HepG2 (cell line): ENCODE measurements at regions not wholly inside any gene's neighbourhood (a gene's known extent, or its start where the extent isn't known, plus 50 kb on each side); places are given as distances from the start of the nearest gene placed in this dataset.

Experiments used
- ATAC-seq: fragments of 200-7000 bp; cut with Tn5 transposase; 3 replicates; pipeline ENCODE4 v1.9.1; 2020; ENCODE audit warnings: mild to moderate bottlenecking, moderate library complexity
- BruUV-seq: library from RNA; stranded (reverse); fragments of 400-500 nt; replicated peaks from 2 replicates; lab custom pipeline; 2021; lab: Mats Ljungman, UMichigan
- CTCF ChIA-PET: fragments of 300-600 bp; formaldehyde crosslinking; extraction: SDS; loops from one replicate; lab custom pipeline; 2021; ENCODE audit warnings: low total read pairs, inconsistent platforms, low intra/inter-chr PET ratio; lab: Yijun Ruan, JAX
- POLR2A ChIA-PET: fragments of 350-600 bp; sonication (Branson Sonifier 250); formaldehyde crosslinking; loops from one replicate; lab custom pipeline; 2020; ENCODE audit warnings: antibody characterized with exemption, inconsistent platforms; lab: Yijun Ruan, JAX
- DNase-seq: peaks from one replicate; pipeline ENCODE4 v3.0.0-alpha.2; 2015; ENCODE audit warnings: low spot score
- FAIRE-seq: peaks from 3 replicates; lab custom pipeline; 2011; peaks lifted over from hg19 to GRCh38; lab: Jason Lieb, UNC
- H2AFZ ChIP-seq: one replicate; pipeline ENCODE4 v1.6.1; 2011; ENCODE audit warnings: low read length, inconsistent platforms
- H3K27ac ChIP-seq: fragments of 300-600 bp; 3 replicates; pipeline ENCODE4 v1.8.0; 2011; ENCODE audit warnings: mixed run types, mild to moderate bottlenecking, mixed read lengths, low read length, inconsistent platforms; ENCODE audit not compliant: insufficient read depth; ENCODE audit errors: extremely low read length
- H3K27me3 ChIP-seq, 2 experiments: fragments of 200-600 bp in 1 of 2; 2 replicates in 1 of 2; 3 replicates in 1 of 2; pipeline versions ENCODE4 v1.6.0 to v1.8.0; 2011; ENCODE audit warnings: low read length in 2 of 2, mild to moderate bottlenecking in 2 of 2, moderate library complexity in 2 of 2, inconsistent platforms in 1 of 2; ENCODE audit not compliant: insufficient read depth in 2 of 2, control insufficient read depth in 1 of 2
- H3K36me3 ChIP-seq, 2 experiments: fragments of 200-600 bp in 1 of 2; replicated peaks in 1 of 2; 2 replicates in 1 of 2; 3 replicates in 1 of 2; pipeline versions ENCODE4 v1.5.1 to v1.8.0; 2011; ENCODE audit warnings: low read length in 2 of 2, inconsistent platforms in 1 of 2; ENCODE audit not compliant: insufficient read depth in 2 of 2, control insufficient read depth in 1 of 2
- H3K4me1 ChIP-seq: 2 replicates; pipeline ENCODE4 v1.5.1; 2012; ENCODE audit warnings: low read length, inconsistent platforms; ENCODE audit not compliant: insufficient read depth
- H3K4me2 ChIP-seq: 2 replicates; pipeline ENCODE4 v1.6.0; 2011; ENCODE audit warnings: low read depth, low read length, inconsistent platforms
- H3K4me3 ChIP-seq, 3 experiments: fragments of 200-600 bp in 1 of 3; sonication (generic), shearing (Covaris generic) in 1 of 3; replicated peaks in 1 of 3; 2 replicates each; pipeline ENCODE4 v1.5.1; 2011 to 2016; ENCODE audit warnings: low read length in 3 of 3, inconsistent platforms in 2 of 3, low read depth in 2 of 3, mild to moderate bottlenecking in 2 of 3, control low read depth in 1 of 3, mixed read lengths in 1 of 3; ENCODE audit not compliant: insufficient read depth in 1 of 3
- H3K79me2 ChIP-seq: one replicate; pipeline ENCODE4 v1.6.1; 2011; ENCODE audit warnings: low read length, inconsistent platforms; ENCODE audit not compliant: insufficient read depth
- H3K9ac ChIP-seq: 2 replicates; pipeline ENCODE4 v1.6.0; 2011; ENCODE audit warnings: mild to moderate bottlenecking, low read depth, low read length, inconsistent platforms; ENCODE audit not compliant: insufficient read depth
- H3K9me3 ChIP-seq: 2 replicates; pipeline ENCODE4 v1.5.1; 2012; ENCODE audit warnings: mild to moderate bottlenecking, low read length
- H4K20me1 ChIP-seq: 2 replicates; pipeline ENCODE4 v1.6.0; 2011; ENCODE audit warnings: inconsistent platforms, mild to moderate bottlenecking, low read length, moderate library complexity; ENCODE audit not compliant: insufficient read depth
- NFIB ChIP-seq: sonication (generic); formaldehyde crosslinking; IDR thresholded peaks from 2 replicates; pipeline ENCODE4 v1.9.0; 2021; ENCODE audit warnings: missing genetic modification reagents, mild to moderate bottlenecking, borderline replicate concordance
- ZMYM4 ChIP-seq: sonication (generic); formaldehyde crosslinking; IDR thresholded peaks from 2 replicates; pipeline ENCODE4 v1.8.1; 2023; ENCODE audit warnings: mild to moderate bottlenecking, missing genetic modification reagents
- ZNF143 ChIP-seq: sonication (generic); formaldehyde crosslinking; IDR thresholded peaks from 2 replicates; pipeline ENCODE4 v1.4.0; 2020; ENCODE audit warnings: missing genetic modification reagents
- WGBS: methylation state at CpG from one replicate; pipeline ENCODE4 v1.1.6; 2017; ENCODE audit warnings: low lambda C conversion rate; 5-methylcytosine and 5-hydroxymethylcytosine counted together
- in situ Hi-C: cut with HindIII; loops from 2 replicates; pipeline ENCODE4 v1.10.0; 2017; ENCODE audit warnings: low pct_unique_long_range_greater_than_20kb; ENCODE audit not compliant: extremely low pct_ligation_motif_present
- intact Hi-C: fragments of 100-400 bp; cut with micrococcal nuclease; formaldehyde crosslinking; loops from one replicate; pipeline ENCODE4 v1.10.0; 2022; ENCODE audit not compliant: unreplicated experiment
- TF ChIP-seq, protein P1 (sequence below): fragments of 450-650 bp; IDR thresholded peaks from 2 replicates; pipeline ENCODE4 v1.6.1; 2017
- TF ChIP-seq, protein P2 (sequence below): sonication (generic); formaldehyde crosslinking; IDR thresholded peaks from 2 replicates; pipeline ENCODE4 v1.5.0; 2020; ENCODE audit warnings: missing genetic modification reagents
- TF ChIP-seq, protein P3 (sequence below): sonication (generic); formaldehyde crosslinking; IDR thresholded peaks from 2 replicates; pipeline ENCODE4 v1.5.1; 2020; ENCODE audit warnings: missing genetic modification reagents, mild to moderate bottlenecking, borderline replicate concordance

GRCh38 chr5:1975406-1975715 is 92.6 kb upstream of the IRX4 start:
- no peaks in the 10 kb centered on the region for H3K9me3 ChIP-seq
- in situ Hi-C loops = no loop called here
- H3K27me3 ChIP-seq = peaks cover 0 to 15% of the 10 kb centered on the region in 2 experiments; a peak in 3 of 5 replicates
- no peaks in the 10 kb centered on the region for H3K4me1 ChIP-seq
- no peak overlapping the region for H2AFZ ChIP-seq
- no peak overlapping the region for H3K27ac ChIP-seq
- intact Hi-C loops = no loop called here
- DNase-seq (no peak), FAIRE-seq (no peak), ATAC-seq (no peak)
- no peaks in the 10 kb centered on the region for H3K79me2 ChIP-seq
- CTCF ChIA-PET = no interaction called here
- H3K9ac ChIP-seq = no peak overlapping the region
- no peak overlapping the region for H3K4me3 ChIP-seq
- POLR2A ChIA-PET = no interaction called here
- no peaks in the 10 kb centered on the region for H4K20me1 ChIP-seq
- no TSS peak for BruUV-seq
- WGBS = under 1% methylated on average over 7 of the region's 7 CpGs
- H3K4me2 ChIP-seq = no peak overlapping the region
- H3K36me3 ChIP-seq = no peaks in the 10 kb centered on the region
- no peak for TF ChIP-seq NFIB
- TF ChIP-seq, protein P1, sequence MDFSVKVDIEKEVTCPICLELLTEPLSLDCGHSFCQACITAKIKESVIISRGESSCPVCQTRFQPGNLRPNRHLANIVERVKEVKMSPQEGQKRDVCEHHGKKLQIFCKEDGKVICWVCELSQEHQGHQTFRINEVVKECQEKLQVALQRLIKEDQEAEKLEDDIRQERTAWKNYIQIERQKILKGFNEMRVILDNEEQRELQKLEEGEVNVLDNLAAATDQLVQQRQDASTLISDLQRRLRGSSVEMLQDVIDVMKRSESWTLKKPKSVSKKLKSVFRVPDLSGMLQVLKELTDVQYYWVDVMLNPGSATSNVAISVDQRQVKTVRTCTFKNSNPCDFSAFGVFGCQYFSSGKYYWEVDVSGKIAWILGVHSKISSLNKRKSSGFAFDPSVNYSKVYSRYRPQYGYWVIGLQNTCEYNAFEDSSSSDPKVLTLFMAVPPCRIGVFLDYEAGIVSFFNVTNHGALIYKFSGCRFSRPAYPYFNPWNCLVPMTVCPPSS = no peak
- TF ChIP-seq, protein P2, sequence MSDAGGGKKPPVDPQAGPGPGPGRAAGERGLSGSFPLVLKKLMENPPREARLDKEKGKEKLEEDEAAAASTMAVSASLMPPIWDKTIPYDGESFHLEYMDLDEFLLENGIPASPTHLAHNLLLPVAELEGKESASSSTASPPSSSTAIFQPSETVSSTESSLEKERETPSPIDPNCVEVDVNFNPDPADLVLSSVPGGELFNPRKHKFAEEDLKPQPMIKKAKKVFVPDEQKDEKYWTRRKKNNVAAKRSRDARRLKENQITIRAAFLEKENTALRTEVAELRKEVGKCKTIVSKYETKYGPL (CRISPR knock-in tag) = no peak
- TF ChIP-seq, protein P3, sequence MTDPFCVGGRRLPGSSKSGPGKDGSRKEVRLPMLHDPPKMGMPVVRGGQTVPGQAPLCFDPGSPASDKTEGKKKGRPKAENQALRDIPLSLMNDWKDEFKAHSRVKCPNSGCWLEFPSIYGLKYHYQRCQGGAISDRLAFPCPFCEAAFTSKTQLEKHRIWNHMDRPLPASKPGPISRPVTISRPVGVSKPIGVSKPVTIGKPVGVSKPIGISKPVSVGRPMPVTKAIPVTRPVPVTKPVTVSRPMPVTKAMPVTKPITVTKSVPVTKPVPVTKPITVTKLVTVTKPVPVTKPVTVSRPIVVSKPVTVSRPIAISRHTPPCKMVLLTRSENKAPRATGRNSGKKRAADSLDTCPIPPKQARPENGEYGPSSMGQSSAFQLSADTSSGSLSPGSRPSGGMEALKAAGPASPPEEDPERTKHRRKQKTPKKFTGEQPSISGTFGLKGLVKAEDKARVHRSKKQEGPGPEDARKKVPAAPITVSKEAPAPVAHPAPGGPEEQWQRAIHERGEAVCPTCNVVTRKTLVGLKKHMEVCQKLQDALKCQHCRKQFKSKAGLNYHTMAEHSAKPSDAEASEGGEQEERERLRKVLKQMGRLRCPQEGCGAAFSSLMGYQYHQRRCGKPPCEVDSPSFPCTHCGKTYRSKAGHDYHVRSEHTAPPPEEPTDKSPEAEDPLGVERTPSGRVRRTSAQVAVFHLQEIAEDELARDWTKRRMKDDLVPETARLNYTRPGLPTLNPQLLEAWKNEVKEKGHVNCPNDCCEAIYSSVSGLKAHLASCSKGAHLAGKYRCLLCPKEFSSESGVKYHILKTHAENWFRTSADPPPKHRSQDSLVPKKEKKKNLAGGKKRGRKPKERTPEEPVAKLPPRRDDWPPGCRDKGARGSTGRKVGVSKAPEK (CRISPR knock-in tag) = no peak
- no peak for TF ChIP-seq ZNF143 (CRISPR knock-in tag)
- TF ChIP-seq ZMYM4 (CRISPR knock-in tag) = no peak
